HL-60 (cell line): ENCODE measurements at regions not wholly inside any gene's neighbourhood (a gene's known extent, or its start where the extent isn't known, plus 50 kb on each side); places are given as distances from the start of the nearest gene placed in this dataset.

Experiments
- CTCF ChIP-seq: IDR thresholded peaks from one replicate; pipeline ENCODE4 v1.5.1; 2011; ENCODE audit warnings: low read length, control low read depth, inconsistent platforms; ENCODE audit not compliant: insufficient read depth
- POLR2AphosphoS5 ChIP-seq: IDR thresholded peaks from 2 replicates; pipeline ENCODE4 v1.6.1; 2012; ENCODE audit warnings: low read depth
- REST ChIP-seq: IDR thresholded peaks from 2 replicates; pipeline ENCODE4 v1.6.1; 2012; ENCODE audit warnings: low read depth; ENCODE audit not compliant: insufficient replicate concordance

DNA sequence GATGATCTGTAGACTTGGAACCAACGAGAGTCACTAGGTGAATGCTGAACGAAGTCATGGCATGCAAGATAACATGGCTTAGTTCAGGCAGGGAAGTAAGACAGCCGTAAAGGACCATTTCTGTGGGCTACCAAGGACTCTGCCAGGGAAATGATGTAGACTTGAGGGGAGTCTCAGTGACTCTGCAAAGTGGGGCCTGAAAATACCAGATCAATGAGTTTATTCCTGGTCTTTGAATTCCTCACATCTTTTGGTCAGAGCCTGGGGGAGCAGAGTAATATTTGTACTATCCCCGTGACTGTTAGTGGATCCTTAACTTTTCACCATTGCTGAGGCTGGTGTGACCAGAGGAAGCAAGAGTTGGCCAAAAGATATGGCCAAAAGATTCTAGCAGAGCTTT is 60.7 kb upstream of the INHBA start:
- TF ChIP-seq CTCF, result no peak
- no peak for TF ChIP-seq POLR2AphosphoS5
- TF ChIP-seq REST, result no peak
